Endothelial cell (in vitro differentiated cells): ENCODE measurements at regions not wholly inside any gene's neighbourhood (a gene's known extent, or its start where the extent isn't known, plus 50 kb on each side); places are given as distances from the start of the nearest gene placed in this dataset.

ENCODE experiments used
- DNase-seq: peaks from one replicate; pipeline ENCODE4 v3.0.0; 2021; ENCODE audit warnings: low spot score
- H3K27ac Mint-ChIP-seq: one replicate; pipeline ENCODE4 v1.8.0; 2021; ENCODE audit warnings: mixed read lengths, inconsistent platforms; ENCODE audit not compliant: unreplicated experiment
- H3K27me3 Mint-ChIP-seq: one replicate; pipeline ENCODE4 v1.8.0; 2021; ENCODE audit warnings: mild to moderate bottlenecking, moderate library complexity, mixed read lengths, inconsistent platforms; ENCODE audit not compliant: unreplicated experiment
- H3K36me3 Mint-ChIP-seq: one replicate; pipeline ENCODE4 v1.8.0; 2021; ENCODE audit warnings: mild to moderate bottlenecking, low read depth, mixed read lengths, inconsistent platforms; ENCODE audit not compliant: unreplicated experiment
- H3K4me1 Mint-ChIP-seq: one replicate; pipeline ENCODE4 v1.8.0; 2021; ENCODE audit warnings: mild to moderate bottlenecking, mixed read lengths, inconsistent platforms; ENCODE audit not compliant: unreplicated experiment
- H3K4me3 Mint-ChIP-seq: one replicate; pipeline ENCODE4 v1.8.0; 2021; ENCODE audit warnings: mild to moderate bottlenecking, mixed read lengths, inconsistent platforms; ENCODE audit not compliant: unreplicated experiment
- H3K9me3 Mint-ChIP-seq: one replicate; pipeline ENCODE4 v1.8.0; 2021; ENCODE audit warnings: mixed read lengths, inconsistent platforms; ENCODE audit not compliant: unreplicated experiment
- CTCF ChIP-seq: fragments of 200-600 bp; sonication (generic); IDR thresholded peaks from one replicate; pipeline ENCODE4 v1.5.0; 2021; ENCODE audit warnings: antibody characterized with exemption; ENCODE audit not compliant: unreplicated experiment

GRCh38 chr5:67903121-67903520 is 312.4 kb upstream of the PIK3R1 start:
- no peak for DNase-seq
- Mint-ChIP-seq H3K36me3 (no peaks in the 10 kb centered on the region), H3K27me3 (peaks cover 2% of the 10 kb centered on the region), H3K4me3 (no peak overlapping the region), H3K4me1 (no peaks in the 10 kb centered on the region), H3K27ac (no peak overlapping the region), H3K9me3 (no peaks in the 10 kb centered on the region)
- no peak for TF ChIP-seq CTCF

- Mint-ChIP-seq H3K36me3 (no peaks in the 10 kb centered on the region), H3K4me3 (no peak overlapping the region), H3K4me1 (no peaks in the 10 kb centered on the region), H3K9me3 (no peaks in the 10 kb centered on the region), H3K27ac (no peak overlapping the region), H3K27me3 (peaks cover 2% of the 10 kb centered on the region)
- no peak for DNase-seq
- no peak for TF ChIP-seq CTCF
These were observed 313.1 kb upstream of the PIK3R1 start for GRCh38 chr5:67902497-67902830.

GRCh38 chr5:67901814-67902496 is 313.6 kb upstream of the PIK3R1 start:
- TF ChIP-seq CTCF, result no peak
- H3K36me3 Mint-ChIP-seq, result no peaks in the 10 kb centered on the region
- H3K4me1 Mint-ChIP-seq, result peaks cover under 1% of the 10 kb centered on the region
- H3K4me3 Mint-ChIP-seq, result no peak overlapping the region
- no peak for DNase-seq
- H3K27me3 Mint-ChIP-seq, result peaks cover 2% of the 10 kb centered on the region
- H3K27ac Mint-ChIP-seq, result no peak overlapping the region
- no peaks in the 10 kb centered on the region for H3K9me3 Mint-ChIP-seq

- Mint-ChIP-seq H3K27me3 (peaks cover 2% of the 10 kb centered on the region), H3K27ac (no peak overlapping the region), H3K9me3 (no peaks in the 10 kb centered on the region), H3K4me3 (no peak overlapping the region), H3K4me1 (peaks cover 6% of the 10 kb centered on the region), H3K36me3 (peaks cover 6% of the 10 kb centered on the region)
- TF ChIP-seq CTCF, result no peak
- DNase-seq, result no peak
These were observed 315.0 kb upstream of the PIK3R1 start for GRCh38 chr5:67900514-67900913.

GRCh38 chr5:67897980-67898379 is 317.6 kb upstream of the PIK3R1 start:
- Mint-ChIP-seq H3K27me3 (no peaks in the 10 kb centered on the region), H3K9me3 (no peaks in the 10 kb centered on the region), H3K27ac (no peak overlapping the region), H3K4me3 (no peak overlapping the region), H3K4me1 (peaks cover 6% of the 10 kb centered on the region), H3K36me3 (peaks cover 6% of the 10 kb centered on the region)
- TF ChIP-seq CTCF, result no peak
- no peak for DNase-seq
